MM.1S (cell line): ENCODE measurements at regions not wholly inside any gene's neighbourhood (a gene's known extent, or its start where the extent isn't known, plus 50 kb on each side); places are given as distances from the start of the nearest gene placed in this dataset.

Experiments used
- DNase-seq: peaks from one replicate; pipeline ENCODE4 v3.0.0-alpha.2; 2015
- H2AFZ ChIP-seq: fragments of 300-600 bp; sonication (generic); 2 replicates; pipeline ENCODE4 v1.6.0; 2016; ENCODE audit warnings: antibody characterized with exemption, low read length
- H3F3A ChIP-seq: fragments of 300-600 bp; sonication (generic); 2 replicates; pipeline ENCODE4 v1.6.1; 2016; ENCODE audit warnings: mild to moderate bottlenecking, antibody characterized with exemption, low read length, moderate library complexity, mixed read lengths; ENCODE audit not compliant: insufficient read depth
- H3K27ac ChIP-seq: fragments of 300-600 bp; sonication (generic); 2 replicates; pipeline ENCODE4 v1.5.1; 2016; ENCODE audit warnings: mild to moderate bottlenecking, low read length
- H3K27me3 ChIP-seq: fragments of 300-600 bp; sonication (generic); replicated peaks from 2 replicates; pipeline ENCODE4 v1.6.0; 2016; ENCODE audit warnings: low read length; ENCODE audit not compliant: insufficient read depth
- H3K36me3 ChIP-seq: fragments of 300-600 bp; sonication (generic); replicated peaks from 2 replicates; pipeline ENCODE4 v1.6.1; 2016; ENCODE audit warnings: mild to moderate bottlenecking, low read length, mixed read lengths; ENCODE audit not compliant: insufficient read depth
- H3K4me1 ChIP-seq: fragments of 300-600 bp; sonication (generic); 2 replicates; pipeline ENCODE4 v1.6.1; 2016; ENCODE audit warnings: low read length, mixed read lengths
- H3K4me2 ChIP-seq: fragments of 300-600 bp; sonication (generic); 2 replicates; pipeline ENCODE4 v1.6.0; 2016; ENCODE audit warnings: low read depth, low read length
- H3K4me3 ChIP-seq: fragments of 300-600 bp; sonication (generic); 2 replicates; pipeline ENCODE4 v1.5.1; 2016; ENCODE audit warnings: low read length, mixed read lengths
- H3K79me2 ChIP-seq: fragments of 300-600 bp; sonication (generic); 2 replicates; pipeline ENCODE4 v1.6.1; 2016; ENCODE audit warnings: mixed run types, low read length, mixed read lengths
- H3K9ac ChIP-seq: fragments of 300-600 bp; sonication (generic); 2 replicates; pipeline ENCODE4 v1.6.1; 2016; ENCODE audit warnings: low read length, mixed read lengths
- H3K9me2 ChIP-seq: fragments of 300-600 bp; sonication (generic); replicated peaks from 2 replicates; pipeline ENCODE4 v1.6.1; 2016; ENCODE audit warnings: mild to moderate bottlenecking, low read length, mixed read lengths; ENCODE audit not compliant: insufficient read depth
- H3K9me3 ChIP-seq: fragments of 300-600 bp; sonication (generic); replicated peaks from 2 replicates; pipeline ENCODE4 v1.6.1; 2016; ENCODE audit warnings: mild to moderate bottlenecking, low read length, mixed read lengths; ENCODE audit not compliant: insufficient read depth
- H4K20me1 ChIP-seq: fragments of 300-600 bp; sonication (generic); 2 replicates; pipeline ENCODE4 v1.6.1; 2016; ENCODE audit warnings: mild to moderate bottlenecking, low read length, moderate library complexity, mixed read lengths; ENCODE audit not compliant: insufficient read depth
- CTCF ChIP-seq: fragments of 300-600 bp; sonication (generic); IDR thresholded peaks from 2 replicates; pipeline ENCODE4 v1.5.1; 2016; ENCODE audit warnings: antibody characterized with exemption, low read length, mixed read lengths
- EZH2 ChIP-seq: fragments of 300-600 bp; sonication (generic); optimal IDR thresholded peaks from 2 replicates; pipeline ENCODE3; 2017; ENCODE audit warnings: low read depth, mild to moderate bottlenecking, antibody characterized with exemption, low read length, mixed read lengths
- EZH2phosphoT487 ChIP-seq: fragments of 300-600 bp; sonication (generic); IDR thresholded peaks from 2 replicates; pipeline ENCODE4 v1.6.1; 2018; ENCODE audit warnings: antibody characterized with exemption, low read length

DNA sequence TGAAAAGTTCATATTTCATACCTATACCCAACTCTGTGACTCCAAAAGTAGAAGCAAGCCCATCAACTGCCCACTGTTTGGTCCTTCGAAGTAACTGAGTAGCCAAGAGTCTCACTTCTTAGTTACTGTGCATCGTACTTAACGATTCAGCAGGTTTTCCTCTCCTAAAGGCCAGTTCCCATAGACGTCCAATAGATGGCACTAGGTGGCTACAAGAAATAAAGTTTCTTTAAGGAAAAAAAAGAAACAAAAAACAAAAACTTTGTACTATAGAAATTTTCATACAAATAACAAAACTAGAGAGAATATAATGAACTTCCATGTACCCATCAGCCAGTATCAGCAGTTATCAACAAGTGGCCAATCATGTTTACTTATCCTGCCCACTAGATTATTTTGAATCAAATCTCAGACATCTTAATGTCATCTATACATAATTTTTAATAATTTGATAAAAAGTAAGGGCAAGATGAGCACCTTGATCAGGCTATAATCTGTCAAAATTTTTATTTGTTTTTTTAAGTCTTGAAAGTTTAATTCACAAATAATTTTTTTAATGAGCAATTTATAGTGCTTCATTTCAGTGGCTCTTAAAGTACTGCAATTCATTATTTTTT, 63.8 kb upstream of the ACP3 start:
- Histone ChIP-seq H3K27me3 (no peaks in the 10 kb centered on the region), H3K36me3 (no peaks in the 10 kb centered on the region), H3K4me2 (no peak overlapping the region), H2AFZ (no peak overlapping the region), H3K9me3 (no peaks in the 10 kb centered on the region), H3K9me2 (no peaks in the 10 kb centered on the region), H3F3A (no peaks in the 10 kb centered on the region), H3K4me1 (no peaks in the 10 kb centered on the region), H4K20me1 (no peaks in the 10 kb centered on the region), H3K79me2 (no peaks in the 10 kb centered on the region), H3K9ac (no peak overlapping the region), H3K27ac (no peak overlapping the region), H3K4me3 (no peak overlapping the region)
- peak; percentile 62 for DNase-seq
- TF ChIP-seq EZH2 (no peak), CTCF (peak; percentile 82), EZH2phosphoT487 (no peak)

- Histone ChIP-seq H3K36me3 (no peaks in the 10 kb centered on the region), H3K4me1 (no peaks in the 10 kb centered on the region)
These were observed 63.0 kb upstream of the ACP3 start for GRCh38 chr3:132254076-132254755.

DNA sequence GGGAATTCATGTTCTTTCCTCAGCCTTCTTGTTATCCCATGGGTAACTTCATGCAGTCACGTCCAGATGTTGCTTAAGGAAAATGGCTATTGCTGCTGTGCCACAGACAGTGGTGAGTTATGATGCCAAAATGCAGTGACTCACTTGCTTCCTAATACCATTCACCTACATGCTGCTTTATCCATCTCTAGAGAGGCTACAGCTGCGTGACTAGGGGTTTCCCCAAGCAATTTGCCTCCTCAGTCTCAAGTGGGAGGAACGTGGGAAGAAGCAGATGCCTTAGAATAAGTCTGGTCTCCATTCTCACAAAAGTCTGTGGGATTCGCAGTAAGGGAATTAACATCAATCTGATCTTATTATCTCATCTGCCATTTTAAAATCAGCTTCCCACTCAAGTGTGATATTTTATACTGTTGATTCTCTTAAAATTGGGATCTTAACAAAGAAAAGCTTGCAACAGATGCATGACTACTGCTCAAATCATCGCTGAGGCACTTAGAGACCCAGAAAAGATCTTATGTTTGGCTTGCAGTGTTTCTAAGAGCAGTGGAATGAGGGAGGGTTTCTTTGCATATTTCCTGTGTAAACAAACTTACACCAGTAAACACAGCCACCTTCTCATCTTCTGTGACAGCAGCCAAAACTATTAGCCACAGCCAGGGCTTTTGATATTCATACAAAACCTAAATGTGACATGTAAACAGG, 62.0 kb upstream of the ACP3 start:
- Histone ChIP-seq H3K9ac (no peak overlapping the region), H3K27ac (no peak overlapping the region), H3K36me3 (no peaks in the 10 kb centered on the region), H4K20me1 (no peaks in the 10 kb centered on the region), H3K27me3 (no peaks in the 10 kb centered on the region), H3K4me1 (no peaks in the 10 kb centered on the region), H3K79me2 (no peaks in the 10 kb centered on the region), H3K4me2 (no peak overlapping the region), H2AFZ (no peak overlapping the region), H3K9me2 (no peaks in the 10 kb centered on the region), H3K4me3 (no peak overlapping the region), H3K9me3 (no peaks in the 10 kb centered on the region), H3F3A (no peaks in the 10 kb centered on the region)
- no peak for DNase-seq
- TF ChIP-seq EZH2phosphoT487 (no peak), CTCF (no peak)

More at GRCh38 chr3:132254076-132254755, 63.0 kb upstream of the ACP3 start:
- Histone ChIP-seq H3K9me3 (no peaks in the 10 kb centered on the region), H3K79me2 (no peaks in the 10 kb centered on the region), H2AFZ (no peak overlapping the region), H3K27me3 (no peaks in the 10 kb centered on the region), H3K4me3 (no peak overlapping the region), H3K27ac (no peak overlapping the region), H3K4me2 (no peak overlapping the region), H3F3A (no peaks in the 10 kb centered on the region), H3K9me2 (no peaks in the 10 kb centered on the region), H3K9ac (no peak overlapping the region), H4K20me1 (no peaks in the 10 kb centered on the region)
- TF ChIP-seq CTCF, result no peak
- no peak for TF ChIP-seq EZH2
- no peak for TF ChIP-seq EZH2phosphoT487
- no peak for DNase-seq
